RWPE2 (cell line): ENCODE measurements at regions not wholly inside any gene's neighbourhood (a gene's known extent, or its start where the extent isn't known, plus 50 kb on each side); places are given as distances from the start of the nearest gene placed in this dataset.

Experiments used
- ATAC-seq: fragments of 200-7000 bp; cut with Tn5 transposase; 3 replicates; pipeline ENCODE4 v1.9.1; 2021; ENCODE audit warnings: low read depth
- DNase-seq: peaks from one replicate; pipeline ENCODE4 v3.0.0-alpha.2; 2020; ENCODE audit warnings: low spot score
- H3K27ac ChIP-seq: fragments of 450-650 bp; 2 replicates; pipeline ENCODE4 v1.5.1; 2017; ENCODE audit warnings: mild to moderate bottlenecking; ENCODE audit not compliant: poor library complexity, severe bottlenecking
- H3K27me3 ChIP-seq: fragments of 250-450 bp; sonication (Bioruptor Pico); 2 replicates; pipeline ENCODE4 v1.5.1; 2021; ENCODE audit warnings: mild to moderate bottlenecking, moderate library complexity; ENCODE audit not compliant: insufficient read depth, poor library complexity, severe bottlenecking
- H3K36me3 ChIP-seq: fragments of 250-450 bp; sonication (Bioruptor Pico); 2 replicates; pipeline ENCODE4 v1.5.1; 2020; ENCODE audit warnings: low read depth, mild to moderate bottlenecking, moderate library complexity
- H3K4me1 ChIP-seq: fragments of 250-450 bp; sonication (Bioruptor Pico); 2 replicates; pipeline ENCODE4 v1.5.1; 2021; ENCODE audit warnings: mild to moderate bottlenecking, moderate library complexity; ENCODE audit not compliant: insufficient read depth, poor library complexity, severe bottlenecking
- H3K4me3 ChIP-seq: fragments of 250-450 bp; sonication (Bioruptor Pico); 2 replicates; pipeline ENCODE4 v1.5.1; 2021; ENCODE audit warnings: mild to moderate bottlenecking, moderate library complexity; ENCODE audit not compliant: severe bottlenecking
- H3K9me3 ChIP-seq: fragments of 250-450 bp; sonication (Bioruptor Pico); 2 replicates; pipeline ENCODE4 v1.5.1; 2021; ENCODE audit warnings: mild to moderate bottlenecking, moderate library complexity; ENCODE audit not compliant: severe bottlenecking
- CTCF ChIP-seq: fragments of 450-650 bp; IDR thresholded peaks from one replicate; pipeline ENCODE4 v1.5.1; 2017; ENCODE audit warnings: mild to moderate bottlenecking, moderate library complexity; ENCODE audit not compliant: poor library complexity, severe bottlenecking

- H3K4me3 ChIP-seq, result no peak overlapping the region
- H3K27ac ChIP-seq, result no peak overlapping the region
- ATAC-seq (no peak), DNase-seq (no peak)
- no peaks in the 10 kb centered on the region for H3K36me3 ChIP-seq
- TF ChIP-seq CTCF, result no peak
- H3K27me3 ChIP-seq, result no peaks in the 10 kb centered on the region
- no peaks in the 10 kb centered on the region for H3K9me3 ChIP-seq
- H3K4me1 ChIP-seq, result peaks cover 16% of the 10 kb centered on the region
Observed at GRCh38 chr9:73647560-73647959, 495.9 kb downstream of the ANXA1 start.

- no peak for TF ChIP-seq CTCF
- no peak overlapping the region for H3K4me3 ChIP-seq
- H3K27ac ChIP-seq, result no peak overlapping the region
- no peaks in the 10 kb centered on the region for H3K4me1 ChIP-seq
- H3K9me3 ChIP-seq, result no peaks in the 10 kb centered on the region
- H3K27me3 ChIP-seq, result no peaks in the 10 kb centered on the region
- H3K36me3 ChIP-seq, result no peaks in the 10 kb centered on the region
- DNase-seq (no peak), ATAC-seq (no peak)
Observed at GRCh38 chr9:73649552-73649951, 497.9 kb downstream of the ANXA1 start.

- Histone ChIP-seq H3K27ac (no peak overlapping the region), H3K4me3 (no peak overlapping the region), H3K4me1 (no peaks in the 10 kb centered on the region), H3K27me3 (no peaks in the 10 kb centered on the region), H3K36me3 (no peaks in the 10 kb centered on the region), H3K9me3 (no peaks in the 10 kb centered on the region)
- TF ChIP-seq CTCF, result no peak
- DNase-seq (no peak), ATAC-seq (no peak)
Observed at GRCh38 chr9:73655363-73655762, 503.7 kb downstream of the ANXA1 start.

GRCh38 chr9:73655831-73656230, 504.2 kb downstream of the ANXA1 start:
- ATAC-seq, result no peak
- no peaks in the 10 kb centered on the region for H3K36me3 ChIP-seq
- H3K4me1 ChIP-seq, result no peaks in the 10 kb centered on the region
- H3K4me3 ChIP-seq, result no peak overlapping the region
- TF ChIP-seq CTCF, result no peak
- DNase-seq, result no peak
- H3K27me3 ChIP-seq, result no peaks in the 10 kb centered on the region
- H3K9me3 ChIP-seq, result no peaks in the 10 kb centered on the region
- no peak overlapping the region for H3K27ac ChIP-seq

- H3K9me3 ChIP-seq, result no peaks in the 10 kb centered on the region
- ATAC-seq (no peak), DNase-seq (no peak)
- H3K27me3 ChIP-seq, result no peaks in the 10 kb centered on the region
- no peak overlapping the region for H3K4me3 ChIP-seq
- no peaks in the 10 kb centered on the region for H3K4me1 ChIP-seq
- H3K27ac ChIP-seq, result no peak overlapping the region
- H3K36me3 ChIP-seq, result no peaks in the 10 kb centered on the region
- TF ChIP-seq CTCF, result no peak
Observed at GRCh38 chr9:73665253-73665652, 513.6 kb downstream of the ANXA1 start.
